ENCODE measurements at regions not wholly inside any gene's neighbourhood (a gene's known extent, or its start where the extent isn't known, plus 50 kb on each side); places are given as distances from the start of the nearest gene placed in this dataset.

DNA sequence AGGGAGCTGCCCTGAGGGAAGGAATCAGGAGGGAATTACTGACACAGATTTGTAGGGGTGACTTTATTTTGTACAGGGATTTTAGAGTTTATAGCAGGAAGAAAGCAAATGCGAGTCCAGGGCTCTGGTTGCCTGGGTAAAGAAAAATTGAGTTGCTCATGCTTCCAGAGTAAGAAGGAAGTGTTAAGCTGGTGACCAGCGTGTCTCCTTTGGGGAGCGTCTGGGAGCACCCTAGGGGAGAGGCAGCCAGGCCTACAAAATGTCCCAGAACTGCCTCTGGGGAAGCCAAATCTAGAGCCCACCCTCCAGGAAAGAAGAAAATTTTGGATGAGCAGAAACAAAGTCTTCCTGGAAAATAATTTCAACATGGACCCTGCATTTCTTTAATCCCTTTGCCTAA is 147.0 kb downstream of the VAPA start:
- TF ChIP-seq, protein P1, sequence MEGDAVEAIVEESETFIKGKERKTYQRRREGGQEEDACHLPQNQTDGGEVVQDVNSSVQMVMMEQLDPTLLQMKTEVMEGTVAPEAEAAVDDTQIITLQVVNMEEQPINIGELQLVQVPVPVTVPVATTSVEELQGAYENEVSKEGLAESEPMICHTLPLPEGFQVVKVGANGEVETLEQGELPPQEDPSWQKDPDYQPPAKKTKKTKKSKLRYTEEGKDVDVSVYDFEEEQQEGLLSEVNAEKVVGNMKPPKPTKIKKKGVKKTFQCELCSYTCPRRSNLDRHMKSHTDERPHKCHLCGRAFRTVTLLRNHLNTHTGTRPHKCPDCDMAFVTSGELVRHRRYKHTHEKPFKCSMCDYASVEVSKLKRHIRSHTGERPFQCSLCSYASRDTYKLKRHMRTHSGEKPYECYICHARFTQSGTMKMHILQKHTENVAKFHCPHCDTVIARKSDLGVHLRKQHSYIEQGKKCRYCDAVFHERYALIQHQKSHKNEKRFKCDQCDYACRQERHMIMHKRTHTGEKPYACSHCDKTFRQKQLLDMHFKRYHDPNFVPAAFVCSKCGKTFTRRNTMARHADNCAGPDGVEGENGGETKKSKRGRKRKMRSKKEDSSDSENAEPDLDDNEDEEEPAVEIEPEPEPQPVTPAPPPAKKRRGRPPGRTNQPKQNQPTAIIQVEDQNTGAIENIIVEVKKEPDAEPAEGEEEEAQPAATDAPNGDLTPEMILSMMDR (conservative IDR thresholded peaks at IDR 0.05; ENCODE audit: low read length): no peak
- no peak for TF ChIP-seq EZH2phosphoT487 (IDR thresholded peaks at IDR 0.05; ENCODE audit: borderline replicate concordance)
